ENCODE measurements at regions not wholly inside any gene's neighbourhood (a gene's known extent, or its start where the extent isn't known, plus 50 kb on each side); places are given as distances from the start of the nearest gene placed in this dataset.

DNA sequence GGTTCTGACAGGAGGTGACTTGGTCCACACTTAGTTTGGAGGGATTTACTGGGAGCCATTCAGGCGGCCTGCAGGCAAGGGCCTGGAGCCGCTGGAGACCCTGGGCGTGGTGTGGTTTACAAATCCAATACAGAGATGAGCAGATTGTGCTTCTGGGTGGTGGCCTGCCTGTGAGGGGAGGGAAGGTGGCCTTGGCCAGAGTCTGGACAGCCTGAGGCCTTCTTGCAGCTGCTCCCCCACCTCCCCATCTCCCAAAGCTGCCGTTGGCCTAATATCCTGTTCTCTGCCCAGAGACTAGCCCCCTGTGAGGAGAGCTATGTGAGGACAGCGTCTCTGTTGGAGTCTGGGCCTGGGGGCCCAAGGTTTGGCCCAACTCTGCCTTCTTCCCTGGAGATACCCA is 163.9 kb upstream of the MAMLD1 start:
- no peaks in the 10 kb centered on the region for H3K36me3 Mint-ChIP-seq (ENCODE audit: low read depth)
- TF ChIP-seq, protein P1, sequence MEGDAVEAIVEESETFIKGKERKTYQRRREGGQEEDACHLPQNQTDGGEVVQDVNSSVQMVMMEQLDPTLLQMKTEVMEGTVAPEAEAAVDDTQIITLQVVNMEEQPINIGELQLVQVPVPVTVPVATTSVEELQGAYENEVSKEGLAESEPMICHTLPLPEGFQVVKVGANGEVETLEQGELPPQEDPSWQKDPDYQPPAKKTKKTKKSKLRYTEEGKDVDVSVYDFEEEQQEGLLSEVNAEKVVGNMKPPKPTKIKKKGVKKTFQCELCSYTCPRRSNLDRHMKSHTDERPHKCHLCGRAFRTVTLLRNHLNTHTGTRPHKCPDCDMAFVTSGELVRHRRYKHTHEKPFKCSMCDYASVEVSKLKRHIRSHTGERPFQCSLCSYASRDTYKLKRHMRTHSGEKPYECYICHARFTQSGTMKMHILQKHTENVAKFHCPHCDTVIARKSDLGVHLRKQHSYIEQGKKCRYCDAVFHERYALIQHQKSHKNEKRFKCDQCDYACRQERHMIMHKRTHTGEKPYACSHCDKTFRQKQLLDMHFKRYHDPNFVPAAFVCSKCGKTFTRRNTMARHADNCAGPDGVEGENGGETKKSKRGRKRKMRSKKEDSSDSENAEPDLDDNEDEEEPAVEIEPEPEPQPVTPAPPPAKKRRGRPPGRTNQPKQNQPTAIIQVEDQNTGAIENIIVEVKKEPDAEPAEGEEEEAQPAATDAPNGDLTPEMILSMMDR (IDR thresholded peaks at IDR 0.05): no peak
- H3K27me3 Mint-ChIP-seq (ENCODE audit: low read depth): no peaks in the 10 kb centered on the region
- H3K4me1 Mint-ChIP-seq (ENCODE audit: low read depth): peaks cover 30% of the 10 kb centered on the region
- no peak for DNase-seq (ENCODE audit: low spot score)
- H3K9me3 Mint-ChIP-seq (ENCODE audit: low read depth): peaks cover 8% of the 10 kb centered on the region
- no peak overlapping the region for H3K4me3 Mint-ChIP-seq (ENCODE audit: unreplicated experiment)
- peak overlapping the region; percentile 76 for H3K27ac Mint-ChIP-seq (ENCODE audit: unreplicated experiment)

DNA sequence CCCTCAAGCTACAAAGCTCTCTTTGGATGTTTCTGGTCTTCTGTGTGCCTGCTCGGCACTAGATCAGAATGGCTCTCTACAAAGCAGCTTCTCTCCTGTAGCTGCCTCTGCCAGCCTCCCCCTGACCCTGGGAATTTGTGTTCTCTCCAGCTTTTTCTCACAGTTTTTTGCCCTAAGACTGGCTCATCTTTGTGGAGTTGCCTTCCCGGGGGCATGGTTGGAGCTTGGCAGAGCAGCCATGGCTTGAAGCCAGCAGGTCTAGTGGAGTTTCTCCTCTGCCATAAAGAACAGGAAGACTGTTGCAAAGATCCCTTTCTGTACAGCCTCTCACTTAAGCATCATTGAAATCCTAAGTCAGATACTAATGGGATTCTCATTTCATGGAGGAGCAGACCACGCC is 163.3 kb upstream of the MAMLD1 start:
- Mint-ChIP-seq H3K9me3 (ENCODE audit: low read depth) (peaks cover 8% of the 10 kb centered on the region), H3K4me1 (ENCODE audit: low read depth) (peaks cover 30% of the 10 kb centered on the region), H3K27ac (ENCODE audit: unreplicated experiment) (peak overlapping the region; percentile 61)

DNA sequence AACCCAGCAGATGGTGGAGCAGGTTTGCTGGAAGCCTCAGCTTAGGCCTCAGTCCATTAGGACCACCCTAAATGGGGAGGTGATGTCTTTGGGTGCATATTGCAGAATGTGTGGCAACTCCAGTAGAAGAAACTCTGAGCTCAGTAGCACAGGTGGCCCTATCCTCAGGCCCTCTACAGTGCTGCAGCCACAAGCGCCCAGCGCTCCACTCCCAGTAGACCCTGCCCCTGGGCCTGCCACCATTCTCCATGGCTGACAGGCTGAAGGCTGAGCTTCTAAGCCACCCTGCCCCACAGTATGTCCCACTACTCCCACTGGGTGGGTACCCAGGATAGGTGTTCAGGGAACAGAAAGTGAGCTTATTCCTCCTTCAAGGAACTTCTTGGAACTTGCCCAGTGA is 162.8 kb upstream of the MAMLD1 start:
- H3K9me3 Mint-ChIP-seq (ENCODE audit: low read depth): peaks cover 8% of the 10 kb centered on the region
- DNase-seq (ENCODE audit: low spot score): no peak
- H3K36me3 Mint-ChIP-seq (ENCODE audit: low read depth): no peaks in the 10 kb centered on the region
- peaks cover 32% of the 10 kb centered on the region for H3K4me1 Mint-ChIP-seq (ENCODE audit: low read depth)
- TF ChIP-seq, protein P1 (IDR thresholded peaks at IDR 0.05): no peak
- H3K4me3 Mint-ChIP-seq (ENCODE audit: unreplicated experiment): no peak overlapping the region
- H3K27ac Mint-ChIP-seq (ENCODE audit: unreplicated experiment): peak overlapping the region; percentile 78
- no peaks in the 10 kb centered on the region for H3K27me3 Mint-ChIP-seq (ENCODE audit: low read depth)

More for the DNA sequence above, 163.3 kb upstream of the MAMLD1 start:
- H3K27me3 Mint-ChIP-seq (ENCODE audit: low read depth): no peaks in the 10 kb centered on the region
- no peak overlapping the region for H3K4me3 Mint-ChIP-seq (ENCODE audit: unreplicated experiment)
- DNase-seq (ENCODE audit: low spot score): no peak
- no peaks in the 10 kb centered on the region for H3K36me3 Mint-ChIP-seq (ENCODE audit: low read depth)
- TF ChIP-seq, protein P1 (IDR thresholded peaks at IDR 0.05): no peak

DNA sequence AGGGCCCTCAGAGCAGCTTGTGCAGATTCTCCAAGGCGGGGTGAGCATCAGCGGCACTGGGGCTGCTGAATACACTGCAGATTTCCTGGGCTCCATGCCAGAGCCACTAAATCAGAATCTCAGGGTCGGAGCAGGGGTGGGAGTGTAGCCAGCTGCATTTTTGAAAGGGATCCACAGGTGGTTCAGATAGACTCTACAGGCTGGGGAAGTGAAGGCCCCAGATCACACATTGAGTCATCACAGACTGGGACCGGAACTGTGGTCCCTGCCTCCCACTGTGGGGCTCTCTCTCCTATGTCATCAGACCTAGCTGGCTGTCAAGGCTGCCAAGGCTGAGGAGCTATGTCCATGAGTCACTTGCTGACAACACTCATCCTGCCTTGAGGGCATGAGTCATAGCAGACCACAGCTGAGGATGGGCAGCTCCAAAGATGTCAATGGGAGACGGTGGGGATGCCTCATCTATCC is 162.3 kb upstream of the MAMLD1 start:
- TF ChIP-seq, protein P1 (IDR thresholded peaks at IDR 0.05): no peak
- Mint-ChIP-seq H3K4me1 (ENCODE audit: low read depth) (peaks cover 35% of the 10 kb centered on the region), H3K27me3 (ENCODE audit: low read depth) (no peaks in the 10 kb centered on the region), H3K4me3 (ENCODE audit: unreplicated experiment) (no peak overlapping the region), H3K36me3 (ENCODE audit: low read depth) (no peaks in the 10 kb centered on the region), H3K27ac (ENCODE audit: unreplicated experiment) (peak overlapping the region; percentile 78), H3K9me3 (ENCODE audit: low read depth) (peaks cover 11% of the 10 kb centered on the region)
- DNase-seq (ENCODE audit: low spot score): no peak

DNA sequence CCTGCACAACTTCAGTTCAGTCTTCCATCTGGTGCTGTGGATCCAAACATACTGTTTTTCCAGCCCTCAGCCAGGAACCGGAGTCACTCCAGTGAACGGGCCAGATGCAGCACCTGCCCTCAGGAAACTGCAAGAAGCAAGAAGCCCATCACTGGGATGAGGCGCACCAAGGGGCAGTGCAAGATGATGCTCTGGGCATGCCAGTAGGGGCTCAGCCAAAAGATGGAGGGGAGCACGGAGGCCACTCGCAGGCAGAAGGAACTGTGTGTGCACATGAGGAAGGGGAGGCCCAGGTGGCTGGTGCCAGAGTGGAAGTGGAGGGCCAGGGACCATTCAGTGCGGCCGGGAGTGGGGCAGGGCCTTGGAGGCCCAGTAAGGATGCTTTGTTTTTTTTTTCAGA is 161.7 kb upstream of the MAMLD1 start:
- H3K27ac Mint-ChIP-seq (ENCODE audit: unreplicated experiment): peak overlapping the region; percentile 78
- no peaks in the 10 kb centered on the region for H3K36me3 Mint-ChIP-seq (ENCODE audit: low read depth)
- TF ChIP-seq, protein P1 (IDR thresholded peaks at IDR 0.05): no peak
- no peaks in the 10 kb centered on the region for H3K27me3 Mint-ChIP-seq (ENCODE audit: low read depth)
- DNase-seq (ENCODE audit: low spot score): no peak
- peaks cover 35% of the 10 kb centered on the region for H3K4me1 Mint-ChIP-seq (ENCODE audit: low read depth)
- H3K9me3 Mint-ChIP-seq (ENCODE audit: low read depth): peaks cover 14% of the 10 kb centered on the region
- no peak overlapping the region for H3K4me3 Mint-ChIP-seq (ENCODE audit: unreplicated experiment)
